H9 (cell line): ENCODE measurements at regions not wholly inside any gene's neighbourhood (a gene's known extent, or its start where the extent isn't known, plus 50 kb on each side); places are given as distances from the start of the nearest gene placed in this dataset.

ENCODE experiments used
- DNase-seq: peaks from one replicate; pipeline ENCODE4 v3.0.0-alpha.2; 2017
- H2AFZ ChIP-seq: one replicate; pipeline ENCODE4 v1.6.1; 2013; ENCODE audit warnings: mild to moderate bottlenecking, low read length, control low read depth, moderate library complexity
- H2AK5ac ChIP-seq: 2 replicates; pipeline ENCODE4 v1.6.1; 2013; ENCODE audit warnings: low read length, control low read depth, mixed read lengths; ENCODE audit not compliant: insufficient read length
- H2BK120ac ChIP-seq: one replicate; pipeline ENCODE4 v1.6.1; 2013; ENCODE audit warnings: low read depth, mild to moderate bottlenecking, low read length, control low read depth, inconsistent platforms; ENCODE audit not compliant: poor library complexity, severe bottlenecking
- H2BK12ac ChIP-seq: 2 replicates; pipeline ENCODE4 v1.6.1; 2013; ENCODE audit warnings: low read length, control low read depth, mixed read lengths, low read depth; ENCODE audit not compliant: insufficient read length
- H2BK15ac ChIP-seq: 2 replicates; pipeline ENCODE4 v1.6.1; 2013; ENCODE audit warnings: low read depth, low read length, control low read depth
- H2BK20ac ChIP-seq: one replicate; pipeline ENCODE4 v1.6.1; 2013; ENCODE audit warnings: low read depth, mild to moderate bottlenecking, low read length, control low read depth, inconsistent platforms; ENCODE audit not compliant: poor library complexity, severe bottlenecking
- H2BK5ac ChIP-seq: 2 replicates; pipeline ENCODE4 v1.6.1; 2013; ENCODE audit warnings: low read length, control low read depth, mixed read lengths; ENCODE audit not compliant: insufficient read length
- H3K14ac ChIP-seq: 2 replicates; pipeline ENCODE4 v1.6.1; 2013; ENCODE audit warnings: low read length, control low read depth; ENCODE audit not compliant: insufficient read depth
- H3K18ac ChIP-seq: 2 replicates; pipeline ENCODE4 v1.6.1; 2013; ENCODE audit warnings: low read depth, mild to moderate bottlenecking, mixed read lengths, low read length, control low read depth; ENCODE audit not compliant: insufficient read length
- H3K23ac ChIP-seq: 2 replicates; pipeline ENCODE4 v1.6.1; 2013; ENCODE audit warnings: low read length, control low read depth, mixed read lengths, low read depth; ENCODE audit not compliant: insufficient read length
- H3K23me2 ChIP-seq: 2 replicates; pipeline ENCODE4 v1.6.1; 2013; ENCODE audit warnings: low read depth, mild to moderate bottlenecking, mixed read lengths, low read length, control low read depth; ENCODE audit not compliant: insufficient read length, poor library complexity, severe bottlenecking
- H3K27ac ChIP-seq: 2 replicates; pipeline ENCODE4 v1.5.1; 2013; ENCODE audit warnings: low read length, control low read depth, mixed read lengths, low read depth; ENCODE audit not compliant: insufficient read length
- H3K27me3 ChIP-seq: 2 replicates; pipeline ENCODE4 v1.6.1; 2013; ENCODE audit warnings: low read length, control low read depth, inconsistent platforms; ENCODE audit not compliant: insufficient read depth
- H3K4ac ChIP-seq: 2 replicates; pipeline ENCODE4 v1.6.1; 2013; ENCODE audit warnings: low read depth, mild to moderate bottlenecking, control low read depth, inconsistent platforms, low read length, moderate library complexity
- H3K4me1 ChIP-seq: 2 replicates; pipeline ENCODE4 v1.6.1; 2013; ENCODE audit warnings: low read length, control low read depth, inconsistent platforms; ENCODE audit not compliant: insufficient read depth
- H3K4me2 ChIP-seq: 2 replicates; pipeline ENCODE4 v1.6.1; 2013; ENCODE audit warnings: low read length, control low read depth, mixed read lengths; ENCODE audit not compliant: insufficient read length, insufficient read depth
- H3K56ac ChIP-seq: 2 replicates; pipeline ENCODE4 v1.6.1; 2013; ENCODE audit warnings: low read depth, mild to moderate bottlenecking, mixed read lengths, low read length, control low read depth; ENCODE audit not compliant: insufficient read length
- H3K79me1 ChIP-seq: 2 replicates; pipeline ENCODE4 v1.6.1; 2013; ENCODE audit warnings: low read depth, mild to moderate bottlenecking, moderate library complexity, low read length, control low read depth, inconsistent platforms; ENCODE audit not compliant: insufficient read depth, poor library complexity, severe bottlenecking
- H3K79me2 ChIP-seq: 2 replicates; pipeline ENCODE4 v1.6.1; 2013; ENCODE audit warnings: low read length, control low read depth, inconsistent platforms; ENCODE audit not compliant: insufficient read depth
- H3K9ac ChIP-seq: 2 replicates; pipeline ENCODE4 v1.6.1; 2013; ENCODE audit warnings: low read length, control low read depth, mixed read lengths; ENCODE audit not compliant: insufficient read length; ENCODE audit errors: extremely low read depth
- H3K9me3 ChIP-seq: one replicate; pipeline ENCODE4 v1.6.1; 2013; ENCODE audit warnings: low read depth, low read length, inconsistent platforms; ENCODE audit not compliant: control insufficient read depth
- H3T11ph ChIP-seq: one replicate; pipeline ENCODE4 v1.6.1; 2013; ENCODE audit warnings: mild to moderate bottlenecking, low read length, control low read depth, inconsistent platforms
- H4K20me1 ChIP-seq: one replicate; pipeline ENCODE4 v1.6.1; 2013; ENCODE audit not compliant: control insufficient read depth, insufficient read length, insufficient read depth
- H4K5ac ChIP-seq: 2 replicates; pipeline ENCODE4 v1.6.1; 2013; ENCODE audit warnings: low read depth, mild to moderate bottlenecking, mixed read lengths, low read length, control low read depth; ENCODE audit not compliant: insufficient read length
- H4K8ac ChIP-seq: replicated peaks from 2 replicates; pipeline ENCODE4 v1.6.1; 2013; ENCODE audit warnings: low read length, control low read depth, mixed read lengths, low read depth; ENCODE audit not compliant: insufficient read length
- H4K91ac ChIP-seq: 2 replicates; pipeline ENCODE4 v1.6.1; 2013; ENCODE audit warnings: low read depth, mild to moderate bottlenecking, moderate library complexity, mixed read lengths, low read length, control low read depth; ENCODE audit not compliant: insufficient read length
- H3K27ac Mint-ChIP-seq, 3 experiments: 2 replicates in 2 of 3; 3 replicates in 1 of 3; pipeline ENCODE4 v1.8.0; 2020 to 2021; ENCODE audit warnings: mixed read lengths in 3 of 3, mild to moderate bottlenecking in 1 of 3, moderate library complexity in 1 of 3
- H3K27me3 Mint-ChIP-seq: 2 replicates; pipeline ENCODE4 v1.8.0; 2021; ENCODE audit warnings: low read depth, mild to moderate bottlenecking, moderate library complexity, mixed read lengths
- H3K36me3 Mint-ChIP-seq, 3 experiments: 2 replicates in 2 of 3; 3 replicates in 1 of 3; pipeline ENCODE4 v1.8.0; 2020 to 2021; ENCODE audit warnings: low read depth in 3 of 3, mixed read lengths in 3 of 3; ENCODE audit not compliant: insufficient read depth in 1 of 3
- H3K4me1 Mint-ChIP-seq, 2 experiments: 2 replicates each; pipeline ENCODE4 v1.8.0; 2020; ENCODE audit warnings: mixed read lengths in 2 of 2
- H3K4me3 Mint-ChIP-seq, 2 experiments: 2 replicates in 1 of 2; 3 replicates in 1 of 2; pipeline ENCODE4 v1.8.0; 2020 to 2021; ENCODE audit warnings: mild to moderate bottlenecking in 2 of 2, mixed read lengths in 2 of 2, moderate library complexity in 1 of 2
- H3K9me3 Mint-ChIP-seq, 2 experiments: 2 replicates in 1 of 2; 3 replicates in 1 of 2; pipeline ENCODE4 v1.8.0; 2020; ENCODE audit warnings: mild to moderate bottlenecking in 2 of 2, mixed read lengths in 2 of 2, moderate library complexity in 1 of 2
- CTCF ChIP-seq: fragments of 200-600 bp; sonication (generic); conservative IDR thresholded peaks from 3 replicates; pipeline ENCODE4 v1.8.0; 2021; ENCODE audit warnings: antibody characterized with exemption, mild to moderate bottlenecking
- WGBS: extraction: QIAGEN DNeasy Blood & Tissue Kit; methylation state at CpG from one replicate; pipeline ENCODE4 v1.1.7; 2013; ENCODE audit warnings: missing lambda C conversion rate, low lambda C conversion rate, mixed read lengths; ENCODE audit not compliant: insufficient read length; ENCODE audit errors: extremely low coverage; 5-methylcytosine and 5-hydroxymethylcytosine counted together

GRCh38 chr6:28635547-28636158 lies 110.0 kb downstream of the GPX5 start:
- Mint-ChIP-seq H3K9me3 (peaks cover 2 to 8% of the 10 kb centered on the region in 2 experiments; a peak in 3 of 5 replicates), H3K4me1 (peaks cover 11 to 18% of the 10 kb centered on the region in 2 experiments), H3K27ac (no peak overlapping the region), H3K36me3 (no peaks in the 10 kb centered on the region), H3K27me3 (peaks cover 58% of the 10 kb centered on the region), H3K4me3 (peak overlapping the region; percentile 81 to 94)
- Histone ChIP-seq H2BK120ac (no peak overlapping the region), H4K20me1 (no peaks in the 10 kb centered on the region), H3K56ac (no peak overlapping the region), H2AK5ac (no peak overlapping the region), H3K4me2 (peak overlapping the region; percentile 83), H2BK20ac (no peak overlapping the region), H4K8ac (no peak overlapping the region), H3K23ac (no peak overlapping the region), H3K4ac (no peak overlapping the region), H2BK5ac (no peak overlapping the region), H4K91ac (no peak overlapping the region), H3K27me3 (peaks cover 2% of the 10 kb centered on the region; the same call in 1 of the 2 replicates), H3K18ac (no peak overlapping the region), H3K9ac (no peak overlapping the region), H3K14ac (no peak overlapping the region), H3K79me1 (no peaks in the 10 kb centered on the region), H3K23me2 (peaks cover 19% of the 10 kb centered on the region), H3T11ph (no peak overlapping the region), H2BK15ac (no peak overlapping the region), H3K79me2 (no peaks in the 10 kb centered on the region; the same call in 1 of the 2 replicates), H3K9me3 (no peaks in the 10 kb centered on the region), H2AFZ (no peak overlapping the region), H3K4me1 (no peaks in the 10 kb centered on the region), H2BK12ac (no peak overlapping the region), H3K27ac (no peak overlapping the region), H4K5ac (no peak overlapping the region)
- peak; percentile 39 for DNase-seq
- no peak for TF ChIP-seq CTCF
- no CpG with 5 or more reads among the region's 20 CpGs for WGBS
